Karpas-422 (cell line): ENCODE measurements at regions not wholly inside any gene's neighbourhood (a gene's known extent, or its start where the extent isn't known, plus 50 kb on each side); places are given as distances from the start of the nearest gene placed in this dataset.

Source experiments
- DNase-seq: peaks from one replicate; pipeline ENCODE4 v3.0.0-alpha.2; 2015
- H2AFZ ChIP-seq: fragments of 200-600 bp; sonication (generic); 2 replicates; pipeline ENCODE4 v1.6.1; 2014; ENCODE audit warnings: antibody characterized with exemption, low read length, mixed read lengths
- H3K27ac ChIP-seq: fragments of 200-600 bp; sonication (generic); 2 replicates; pipeline ENCODE4 v1.5.1; 2014; ENCODE audit warnings: mild to moderate bottlenecking, low read length, moderate library complexity
- H3K27me3 ChIP-seq: fragments of 200-600 bp; sonication (generic); 2 replicates; pipeline ENCODE4 v1.6.1; 2014; ENCODE audit warnings: low read length, mixed read lengths
- H3K36me3 ChIP-seq: fragments of 200-600 bp; sonication (generic); 2 replicates; pipeline ENCODE4 v1.6.1; 2014; ENCODE audit warnings: low read length, mixed read lengths; ENCODE audit not compliant: insufficient read depth
- H3K4me1 ChIP-seq: fragments of 200-600 bp; sonication (generic); 2 replicates; pipeline ENCODE4 v1.6.1; 2014; ENCODE audit warnings: mild to moderate bottlenecking, low read length, mixed read lengths
- H3K4me2 ChIP-seq: fragments of 200-600 bp; sonication (generic); 2 replicates; pipeline ENCODE4 v1.6.1; 2014; ENCODE audit warnings: low read length, low read depth, mild to moderate bottlenecking; ENCODE audit not compliant: poor library complexity, severe bottlenecking
- H3K4me3 ChIP-seq: fragments of 200-600 bp; sonication (generic); 2 replicates; pipeline ENCODE4 v1.5.1; 2014; ENCODE audit warnings: mild to moderate bottlenecking, antibody characterized with exemption, low read length, mixed read lengths
- H3K79me2 ChIP-seq: fragments of 200-600 bp; sonication (generic); 2 replicates; pipeline ENCODE4 v1.6.1; 2014; ENCODE audit warnings: mild to moderate bottlenecking, low read length, mixed read lengths
- H3K9ac ChIP-seq: fragments of 200-600 bp; sonication (generic); 2 replicates; pipeline ENCODE4 v1.6.0; 2014; ENCODE audit warnings: low read length
- H3K9me2 ChIP-seq: fragments of 200-600 bp; sonication (generic), shearing (Covaris generic); replicated peaks from 2 replicates; pipeline ENCODE4 v1.6.0; 2014; ENCODE audit warnings: mild to moderate bottlenecking, low read length, moderate library complexity; ENCODE audit not compliant: insufficient read depth
- H3K9me3 ChIP-seq: fragments of 300-700, 200-600 bp; sonication (generic); 2 replicates; pipeline ENCODE4 v1.6.1; 2014; ENCODE audit warnings: low read length, mixed read lengths
- H4K20me1 ChIP-seq: fragments of 200-600 bp; sonication (generic); 2 replicates; pipeline ENCODE4 v1.6.1; 2014; ENCODE audit warnings: mild to moderate bottlenecking, antibody characterized with exemption, low read length, low read depth; ENCODE audit not compliant: insufficient read depth

DNA sequence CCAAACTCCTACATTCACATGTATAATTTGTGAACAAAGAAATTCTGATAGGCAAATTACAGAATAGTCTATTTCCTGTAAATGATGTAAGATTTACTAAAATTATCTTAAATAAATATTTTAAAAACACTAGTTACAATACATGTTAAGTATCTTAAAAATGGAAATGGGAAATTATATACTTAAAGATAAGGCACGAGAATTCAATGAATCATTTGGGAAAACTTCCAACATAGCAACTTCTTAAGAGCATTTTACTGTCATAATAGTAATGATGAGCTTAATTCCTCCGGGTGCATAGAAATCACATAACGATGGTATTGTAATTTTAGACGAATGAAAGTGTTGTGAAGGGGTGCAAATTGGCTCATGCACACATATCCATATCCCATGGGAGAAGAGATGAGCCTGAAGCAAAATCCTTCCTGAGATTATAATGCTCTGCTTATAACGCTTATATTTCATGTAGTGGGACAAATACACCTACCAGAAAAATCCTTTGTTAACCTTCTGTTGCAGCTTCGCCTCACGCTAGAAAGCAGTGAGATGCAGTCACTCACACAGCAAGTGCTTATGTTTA lies 873.5 kb downstream of the PDHA2 start:
- Histone ChIP-seq H3K9me3 (peaks cover 30% of the 10 kb centered on the region), H4K20me1 (no peaks in the 10 kb centered on the region), H3K27ac (no peak overlapping the region), H3K9me2 (no peaks in the 10 kb centered on the region), H3K4me1 (no peaks in the 10 kb centered on the region), H3K27me3 (no peaks in the 10 kb centered on the region), H3K4me3 (no peak overlapping the region), H2AFZ (no peak overlapping the region), H3K9ac (no peak overlapping the region), H3K4me2 (no peak overlapping the region), H3K36me3 (no peaks in the 10 kb centered on the region), H3K79me2 (no peaks in the 10 kb centered on the region)
- DNase-seq = no peak

DNA sequence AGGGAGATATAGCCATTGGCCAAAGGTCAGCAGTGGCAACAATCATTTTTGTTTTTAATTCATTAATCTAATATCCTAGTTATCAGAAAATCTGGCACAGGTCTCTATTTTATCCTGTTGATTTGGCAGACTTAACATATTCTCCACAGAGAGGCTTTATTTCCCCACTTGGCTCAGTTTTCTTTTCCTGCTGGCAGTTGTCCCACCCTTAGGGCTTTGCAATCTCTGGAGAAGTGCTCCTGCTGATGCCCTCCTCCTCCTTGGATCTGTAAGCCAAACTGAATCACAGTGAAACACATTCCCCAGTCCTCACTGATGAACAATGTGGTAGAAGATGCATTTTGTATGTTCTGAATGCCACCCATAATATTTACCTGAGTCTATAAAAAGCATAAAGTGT lies 889.7 kb downstream of the PDHA2 start:
- no peaks in the 10 kb centered on the region for H4K20me1 ChIP-seq
- H3K9me3 ChIP-seq = peaks cover 22% of the 10 kb centered on the region
- no peaks in the 10 kb centered on the region for H3K36me3 ChIP-seq
- H3K27ac ChIP-seq = no peak overlapping the region
- H2AFZ ChIP-seq = no peak overlapping the region
- no peaks in the 10 kb centered on the region for H3K27me3 ChIP-seq
- H3K4me2 ChIP-seq = no peak overlapping the region
- no peak for DNase-seq
- H3K9me2 ChIP-seq = no peaks in the 10 kb centered on the region
- H3K4me1 ChIP-seq = no peaks in the 10 kb centered on the region
- no peak overlapping the region for H3K9ac ChIP-seq
- H3K4me3 ChIP-seq = no peak overlapping the region
- H3K79me2 ChIP-seq = no peaks in the 10 kb centered on the region

DNA sequence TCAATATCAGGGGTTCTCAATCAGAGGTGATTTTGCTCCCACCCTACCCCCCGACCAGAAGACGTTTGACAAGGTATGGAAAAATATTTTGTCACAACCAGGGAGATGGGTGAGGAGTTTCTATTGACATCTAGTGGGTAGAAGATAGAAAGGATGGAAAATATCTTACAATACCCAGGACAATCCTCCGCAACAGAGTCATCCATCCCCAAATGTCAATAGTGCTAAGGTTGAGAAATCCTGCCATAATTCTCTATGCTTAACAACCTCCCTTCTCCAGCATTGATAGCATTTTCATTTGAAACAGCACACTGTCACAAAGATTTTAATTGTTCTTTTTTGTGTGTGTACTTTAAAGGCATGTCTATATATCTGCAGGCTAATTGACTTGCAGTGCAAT lies 890.5 kb downstream of the PDHA2 start:
- Histone ChIP-seq H3K36me3 (no peaks in the 10 kb centered on the region), H3K79me2 (no peaks in the 10 kb centered on the region), H3K4me3 (no peak overlapping the region), H2AFZ (no peak overlapping the region), H3K27me3 (no peaks in the 10 kb centered on the region), H3K9ac (no peak overlapping the region), H3K4me2 (no peak overlapping the region), H3K27ac (no peak overlapping the region), H4K20me1 (no peaks in the 10 kb centered on the region), H3K9me2 (no peaks in the 10 kb centered on the region), H3K4me1 (no peaks in the 10 kb centered on the region), H3K9me3 (peaks cover 25% of the 10 kb centered on the region)
- no peak for DNase-seq

DNA sequence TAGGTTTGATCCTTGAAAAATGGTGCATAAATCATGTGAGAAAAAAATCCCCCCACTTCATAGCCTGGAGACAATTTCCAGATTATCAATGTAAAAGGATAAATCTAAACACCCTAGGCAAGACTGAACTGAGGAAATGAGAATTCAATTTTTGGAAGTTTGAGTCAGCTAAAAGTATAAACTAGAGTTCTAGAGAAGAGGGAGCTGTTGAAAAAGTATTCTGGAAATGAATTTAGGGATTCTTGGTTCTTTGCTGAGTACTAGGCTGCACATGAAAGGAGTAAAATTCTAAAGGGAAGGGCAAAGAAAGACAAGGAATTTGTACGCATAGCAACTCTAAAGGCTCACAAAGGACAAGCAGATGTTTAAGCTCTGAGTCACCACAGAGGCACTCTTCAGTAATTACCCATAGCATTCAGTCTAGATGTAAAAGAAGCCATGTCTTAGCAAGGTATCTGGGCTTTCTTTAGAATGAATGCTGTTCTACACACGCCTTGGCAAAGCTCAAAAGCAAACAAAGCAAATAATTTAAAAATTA lies 896.5 kb downstream of the PDHA2 start:
- Histone ChIP-seq H3K9me2 (no peaks in the 10 kb centered on the region), H3K27me3 (no peaks in the 10 kb centered on the region), H3K9me3 (peaks cover 18% of the 10 kb centered on the region), H3K9ac (no peak overlapping the region), H4K20me1 (no peaks in the 10 kb centered on the region), H3K4me2 (no peak overlapping the region), H3K4me3 (no peak overlapping the region), H2AFZ (no peak overlapping the region), H3K36me3 (no peaks in the 10 kb centered on the region), H3K79me2 (no peaks in the 10 kb centered on the region), H3K27ac (no peak overlapping the region), H3K4me1 (no peaks in the 10 kb centered on the region)
- DNase-seq = no peak

DNA sequence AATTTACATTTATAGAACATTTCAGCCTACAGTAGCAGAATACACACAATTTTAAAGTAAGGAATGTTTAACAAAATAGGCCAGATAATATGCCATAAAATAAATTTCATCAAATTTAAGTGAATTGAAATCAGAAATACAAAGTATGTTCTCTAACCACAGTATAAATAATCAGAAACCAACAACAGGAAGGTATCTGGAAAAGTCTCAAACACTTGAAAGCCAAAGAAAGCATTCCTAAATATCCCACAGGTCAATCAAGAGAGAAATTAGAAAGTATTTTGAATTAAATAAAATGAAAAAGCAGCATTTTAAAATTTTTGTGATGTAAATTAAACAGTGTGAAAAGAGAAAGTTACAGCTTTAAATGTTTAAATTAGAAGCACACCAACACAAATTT lies 899.2 kb downstream of the PDHA2 start:
- Histone ChIP-seq H3K27ac (no peak overlapping the region), H3K79me2 (no peaks in the 10 kb centered on the region), H3K27me3 (no peaks in the 10 kb centered on the region), H3K9ac (no peak overlapping the region), H2AFZ (no peak overlapping the region), H4K20me1 (no peaks in the 10 kb centered on the region), H3K9me2 (no peaks in the 10 kb centered on the region), H3K4me1 (no peaks in the 10 kb centered on the region), H3K4me2 (no peak overlapping the region), H3K4me3 (no peak overlapping the region), H3K9me3 (peaks cover 3% of the 10 kb centered on the region; the same call in 1 of the 2 replicates), H3K36me3 (no peaks in the 10 kb centered on the region)
- DNase-seq = no peak

DNA sequence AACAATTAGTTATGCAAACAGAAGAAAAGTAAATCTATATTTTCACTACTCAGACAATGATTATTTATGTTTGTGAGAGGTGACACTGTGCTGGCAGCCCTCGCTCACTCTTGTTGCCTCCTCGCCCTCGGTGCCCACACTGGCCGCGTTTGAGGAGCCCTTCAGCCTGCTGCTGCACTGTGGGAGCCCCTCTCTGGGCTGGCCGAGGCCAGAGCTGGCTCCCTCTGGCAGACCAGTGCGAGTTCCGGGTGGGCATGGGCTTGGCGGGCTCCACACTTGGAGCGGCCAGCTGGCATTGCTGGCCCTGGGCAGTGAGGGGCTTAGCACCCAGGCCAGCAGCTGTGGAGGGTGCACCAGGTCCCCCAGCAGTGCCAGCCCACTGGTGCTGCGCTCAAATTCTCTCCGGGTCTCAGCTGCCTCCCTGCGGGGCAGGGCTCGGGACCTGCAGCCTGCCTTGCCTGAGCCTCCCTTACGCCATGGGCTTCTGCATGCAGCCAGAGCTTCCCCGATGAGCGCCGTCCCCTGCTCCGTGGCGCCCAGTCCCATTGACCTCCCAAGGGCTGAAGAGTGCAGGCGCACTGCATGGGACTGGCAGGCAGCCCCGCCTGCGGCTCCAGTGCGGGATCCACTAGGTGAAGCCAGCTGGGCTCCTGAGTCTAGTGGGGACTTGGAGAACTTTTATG lies 902.6 kb downstream of the PDHA2 start:
- Histone ChIP-seq H3K4me2 (no peak overlapping the region), H4K20me1 (no peaks in the 10 kb centered on the region), H2AFZ (no peak overlapping the region), H3K9me3 (no peaks in the 10 kb centered on the region; the same call in 1 of the 2 replicates), H3K27me3 (no peaks in the 10 kb centered on the region), H3K36me3 (no peaks in the 10 kb centered on the region), H3K9me2 (no peaks in the 10 kb centered on the region), H3K9ac (no peak overlapping the region), H3K4me1 (no peaks in the 10 kb centered on the region), H3K27ac (no peak overlapping the region), H3K4me3 (no peak overlapping the region), H3K79me2 (no peaks in the 10 kb centered on the region)
- no peak for DNase-seq

DNA sequence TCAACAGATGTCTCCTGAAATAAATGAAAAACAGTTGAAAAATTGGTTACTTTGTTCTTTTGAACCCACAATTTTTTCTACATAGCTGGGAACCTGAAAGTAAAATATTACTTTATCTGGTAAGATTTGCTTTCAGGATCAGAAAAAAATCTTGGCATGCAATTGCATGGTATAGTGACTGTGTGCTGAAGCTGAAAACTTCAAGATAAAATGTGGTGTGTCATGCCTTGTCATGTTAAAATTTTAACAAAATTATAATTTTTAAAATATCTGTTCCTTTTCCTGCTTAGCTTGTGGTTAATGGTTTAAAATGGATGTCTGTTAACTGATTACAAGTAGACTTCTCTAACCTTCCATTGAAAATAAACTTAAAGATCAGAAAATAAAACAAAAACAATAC lies 904.8 kb downstream of the PDHA2 start:
- Histone ChIP-seq H3K36me3 (no peaks in the 10 kb centered on the region), H3K9ac (no peak overlapping the region), H3K27ac (no peak overlapping the region), H3K27me3 (no peaks in the 10 kb centered on the region), H3K9me3 (peaks cover 4% of the 10 kb centered on the region), H2AFZ (no peak overlapping the region), H3K4me3 (no peak overlapping the region), H3K4me2 (no peak overlapping the region), H3K79me2 (no peaks in the 10 kb centered on the region), H3K9me2 (no peaks in the 10 kb centered on the region), H4K20me1 (no peaks in the 10 kb centered on the region), H3K4me1 (no peaks in the 10 kb centered on the region)
- no peak for DNase-seq

DNA sequence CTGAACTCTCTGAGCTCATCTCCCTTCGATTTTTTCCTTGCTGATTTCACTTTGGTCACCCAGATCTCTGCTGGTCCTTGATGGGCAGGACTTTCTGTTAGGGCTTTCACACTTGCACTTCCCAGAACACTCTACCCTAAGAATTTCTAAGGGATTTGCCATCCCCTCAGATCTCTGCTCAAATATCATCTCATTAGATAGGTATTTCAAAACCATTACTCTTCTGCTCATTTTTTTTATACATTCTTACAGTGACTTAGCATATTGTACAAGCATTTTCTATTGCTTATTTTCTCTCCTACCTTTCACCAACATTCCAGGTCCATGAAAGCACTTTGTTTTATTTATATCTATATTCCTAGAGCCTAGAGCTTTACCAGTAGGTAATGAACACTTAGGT lies 913.3 kb downstream of the PDHA2 start:
- H3K4me3 ChIP-seq = no peak overlapping the region
- H3K27me3 ChIP-seq = no peaks in the 10 kb centered on the region
- H3K79me2 ChIP-seq = no peaks in the 10 kb centered on the region
- no peaks in the 10 kb centered on the region for H4K20me1 ChIP-seq
- no peak overlapping the region for H3K9ac ChIP-seq
- H3K36me3 ChIP-seq = no peaks in the 10 kb centered on the region
- no peak overlapping the region for H2AFZ ChIP-seq
- no peaks in the 10 kb centered on the region for H3K4me1 ChIP-seq
- H3K9me3 ChIP-seq = no peaks in the 10 kb centered on the region; the same call in 1 of the 2 replicates
- no peak overlapping the region for H3K27ac ChIP-seq
- no peak overlapping the region for H3K4me2 ChIP-seq
- no peak for DNase-seq
- 0 out of 2 replicates have a peak, but pooled peaks cover 3% of the 10 kb centered on the region for H3K9me2 ChIP-seq
